ENCODE measurements at regions not wholly inside any gene's neighbourhood (a gene's known extent, or its start where the extent isn't known, plus 50 kb on each side); places are given as distances from the start of the nearest gene placed in this dataset.

GRCh38 chr21:16979574-16979973, 533.3 kb upstream of the CXADR start:
- H3K27ac ChIP-seq (ENCODE audit: insufficient read depth, low read depth, low read length, poor library complexity, severe bottlenecking) = no peak overlapping the region
- no peaks in the 10 kb centered on the region for H3K9me3 ChIP-seq (ENCODE audit: control insufficient read depth, low read length)
- H3K27me3 ChIP-seq (ENCODE audit: control insufficient read depth, insufficient read depth, low read length, poor library complexity, severe bottlenecking) = no peaks in the 10 kb centered on the region
- no peaks in the 10 kb centered on the region for H3K36me3 ChIP-seq (ENCODE audit: control insufficient read depth, insufficient read depth, low read length)
- peaks cover 4% of the 10 kb centered on the region for H3K4me1 ChIP-seq (ENCODE audit: control insufficient read depth, insufficient read depth, low read length)
- WGBS, 2 experiments = 93 to 95% methylated on average over 2 to 3 of the region's 3 CpGs
- H3K4me3 ChIP-seq (ENCODE audit: insufficient read depth, low read depth, low read length) = no peak overlapping the region

DNA sequence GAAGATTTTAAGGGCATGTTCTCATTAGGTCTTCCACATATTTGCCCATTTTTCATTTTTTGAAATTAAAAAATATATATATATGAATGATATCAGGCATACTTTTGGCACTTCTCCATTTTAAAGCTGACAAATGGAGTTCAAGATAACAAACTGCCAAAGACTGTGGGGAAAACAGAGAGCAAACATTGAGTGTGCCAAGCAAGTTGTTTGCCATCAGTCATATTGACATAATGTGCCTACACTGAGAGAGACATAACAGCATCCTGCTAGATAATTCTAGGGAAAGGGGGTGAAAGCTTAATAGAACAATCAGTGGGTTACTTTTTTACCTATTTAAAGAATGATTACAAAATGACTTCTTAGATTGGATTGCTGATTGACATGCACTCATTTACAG, 529.4 kb upstream of the CXADR start:
- H3K9me3 ChIP-seq (ENCODE audit: control insufficient read depth, low read length) = no peaks in the 10 kb centered on the region
- H3K27me3 ChIP-seq (ENCODE audit: control insufficient read depth, insufficient read depth, low read length, poor library complexity, severe bottlenecking) = no peaks in the 10 kb centered on the region
- H3K4me3 ChIP-seq (ENCODE audit: insufficient read depth, low read depth, low read length) = no peak overlapping the region
- H3K36me3 ChIP-seq (ENCODE audit: control insufficient read depth, insufficient read depth, low read length) = no peaks in the 10 kb centered on the region
- no peaks in the 10 kb centered on the region for H3K4me1 ChIP-seq (ENCODE audit: control insufficient read depth, insufficient read depth, low read length)
- H3K27ac ChIP-seq (ENCODE audit: insufficient read depth, low read depth, low read length, poor library complexity, severe bottlenecking) = no peak overlapping the region

GRCh38 chr21:16992448-16992847, 520.4 kb upstream of the CXADR start:
- Histone ChIP-seq H3K27me3 (ENCODE audit: control insufficient read depth, insufficient read depth, low read length, poor library complexity, severe bottlenecking) (no peaks in the 10 kb centered on the region), H3K4me1 (ENCODE audit: control insufficient read depth, insufficient read depth, low read length) (no peaks in the 10 kb centered on the region), H3K9me3 (ENCODE audit: control insufficient read depth, low read length) (no peaks in the 10 kb centered on the region), H3K36me3 (ENCODE audit: control insufficient read depth, insufficient read depth, low read length) (no peaks in the 10 kb centered on the region), H3K27ac (ENCODE audit: insufficient read depth, low read depth, low read length, poor library complexity, severe bottlenecking) (no peak overlapping the region), H3K4me3 (ENCODE audit: insufficient read depth, low read depth, low read length) (no peak overlapping the region)
- WGBS, 2 experiments = 76 to 89% methylated on average over 3 of the region's 3 CpGs

- Histone ChIP-seq H3K36me3 (ENCODE audit: control insufficient read depth, insufficient read depth, low read length) (no peaks in the 10 kb centered on the region), H3K9me3 (ENCODE audit: control insufficient read depth, low read length) (no peaks in the 10 kb centered on the region), H3K4me3 (ENCODE audit: insufficient read depth, low read depth, low read length) (no peak overlapping the region), H3K4me1 (ENCODE audit: control insufficient read depth, insufficient read depth, low read length) (no peaks in the 10 kb centered on the region), H3K27me3 (ENCODE audit: control insufficient read depth, insufficient read depth, low read length, poor library complexity, severe bottlenecking) (no peaks in the 10 kb centered on the region), H3K27ac (ENCODE audit: insufficient read depth, low read depth, low read length, poor library complexity, severe bottlenecking) (no peak overlapping the region)
- 97 to 100% methylated on average over 3 of the region's 3 CpGs for WGBS, 2 experiments
Observed at GRCh38 chr21:16993416-16994038, 519.3 kb upstream of the CXADR start.

- peaks cover 3% of the 10 kb centered on the region for H3K36me3 ChIP-seq (ENCODE audit: control insufficient read depth, insufficient read depth, low read length)
- peak overlapping the region; percentile 81 for H3K27ac ChIP-seq (ENCODE audit: insufficient read depth, low read depth, low read length, poor library complexity, severe bottlenecking)
- H3K4me1 ChIP-seq (ENCODE audit: control insufficient read depth, insufficient read depth, low read length) = peaks cover 16% of the 10 kb centered on the region
- no peaks in the 10 kb centered on the region for H3K9me3 ChIP-seq (ENCODE audit: control insufficient read depth, low read length)
- H3K27me3 ChIP-seq (ENCODE audit: control insufficient read depth, insufficient read depth, low read length, poor library complexity, severe bottlenecking) = no peaks in the 10 kb centered on the region
- 71 to 78% methylated on average over 3 to 4 of the region's 4 CpGs for WGBS, 2 experiments
- H3K4me3 ChIP-seq (ENCODE audit: insufficient read depth, low read depth, low read length) = no peak overlapping the region
Observed at GRCh38 chr21:17002594-17003257, 510.1 kb upstream of the CXADR start.

GRCh38 chr21:17003258-17003615, 509.6 kb upstream of the CXADR start:
- Histone ChIP-seq H3K9me3 (ENCODE audit: control insufficient read depth, low read length) (no peaks in the 10 kb centered on the region), H3K36me3 (ENCODE audit: control insufficient read depth, insufficient read depth, low read length) (peaks cover 3% of the 10 kb centered on the region), H3K4me1 (ENCODE audit: control insufficient read depth, insufficient read depth, low read length) (peaks cover 16% of the 10 kb centered on the region), H3K27ac (ENCODE audit: insufficient read depth, low read depth, low read length, poor library complexity, severe bottlenecking) (peak overlapping the region; percentile 81), H3K27me3 (ENCODE audit: control insufficient read depth, insufficient read depth, low read length, poor library complexity, severe bottlenecking) (no peaks in the 10 kb centered on the region), H3K4me3 (ENCODE audit: insufficient read depth, low read depth, low read length) (no peak overlapping the region)
- WGBS, 2 experiments = 57% methylated on average over 1 of the region's 1 CpG; no CpG with 5 or more reads in 1 of the 2 experiments

DNA sequence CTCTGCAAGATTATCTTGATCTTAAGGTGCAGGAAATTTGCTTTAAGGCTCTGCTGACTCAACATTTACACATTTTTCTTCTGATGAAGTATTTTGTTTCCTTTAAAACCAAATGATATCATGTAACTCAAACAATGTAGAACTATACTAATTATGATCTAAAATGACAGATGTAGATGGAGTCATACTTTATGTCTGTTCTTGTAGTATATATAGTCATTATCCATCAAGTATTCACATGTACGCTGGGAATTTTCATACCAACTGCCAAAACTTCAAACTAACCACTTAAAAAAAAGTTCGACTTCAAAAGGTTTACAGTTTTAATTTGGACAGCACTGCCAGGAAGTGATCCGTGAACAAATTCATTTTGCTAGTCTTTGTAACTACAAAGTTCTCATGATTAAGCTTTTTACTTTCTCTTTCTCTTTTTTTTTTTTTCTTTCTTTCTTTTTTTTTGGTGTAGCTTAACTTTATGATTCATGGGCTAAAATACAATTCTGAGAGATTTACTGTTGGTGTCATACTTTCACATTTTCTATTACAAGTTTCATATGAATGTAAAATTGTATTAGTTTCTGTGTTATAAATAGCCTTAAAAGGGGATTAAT, 509.0 kb upstream of the CXADR start:
- Histone ChIP-seq H3K27me3 (ENCODE audit: control insufficient read depth, insufficient read depth, low read length, poor library complexity, severe bottlenecking) (no peaks in the 10 kb centered on the region), H3K36me3 (ENCODE audit: control insufficient read depth, insufficient read depth, low read length) (peaks cover 3% of the 10 kb centered on the region), H3K27ac (ENCODE audit: insufficient read depth, low read depth, low read length, poor library complexity, severe bottlenecking) (no peak overlapping the region), H3K4me1 (ENCODE audit: control insufficient read depth, insufficient read depth, low read length) (peaks cover 16% of the 10 kb centered on the region), H3K4me3 (ENCODE audit: insufficient read depth, low read depth, low read length) (no peak overlapping the region), H3K9me3 (ENCODE audit: control insufficient read depth, low read length) (no peaks in the 10 kb centered on the region)
- WGBS, 2 experiments = 87 to 92% methylated on average over 3 of the region's 3 CpGs

GRCh38 chr21:17032141-17032655, 480.6 kb upstream of the CXADR start:
- Histone ChIP-seq H3K4me1 (ENCODE audit: control insufficient read depth, insufficient read depth, low read length) (no peaks in the 10 kb centered on the region), H3K27me3 (ENCODE audit: control insufficient read depth, insufficient read depth, low read length, poor library complexity, severe bottlenecking) (no peaks in the 10 kb centered on the region), H3K27ac (ENCODE audit: insufficient read depth, low read depth, low read length, poor library complexity, severe bottlenecking) (no peak overlapping the region), H3K36me3 (ENCODE audit: control insufficient read depth, insufficient read depth, low read length) (no peaks in the 10 kb centered on the region), H3K4me3 (ENCODE audit: insufficient read depth, low read depth, low read length) (no peak overlapping the region), H3K9me3 (ENCODE audit: control insufficient read depth, low read length) (no peaks in the 10 kb centered on the region)
- WGBS, 2 experiments = 79 to 96% methylated on average over 2 of the region's 2 CpGs

DNA sequence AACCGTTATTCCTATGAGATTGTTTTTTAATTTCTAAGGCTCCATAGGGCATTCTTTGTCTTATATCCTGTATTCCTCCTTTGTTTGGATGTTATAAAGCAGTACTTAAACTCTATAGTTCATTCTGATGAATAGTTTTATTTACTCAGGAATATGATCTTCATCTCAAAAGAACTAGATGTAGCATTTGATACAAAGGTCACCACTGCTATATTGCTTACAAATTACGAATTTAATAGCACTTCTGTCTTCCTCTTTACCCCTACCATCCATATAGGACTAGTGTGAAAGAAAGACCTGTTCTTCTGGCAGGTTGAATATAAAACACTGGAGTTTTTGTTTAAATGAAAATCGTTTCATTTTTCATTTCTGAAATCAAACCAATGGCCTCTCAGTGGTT, 468.1 kb upstream of the CXADR start:
- Histone ChIP-seq H3K9me3 (ENCODE audit: control insufficient read depth, low read length) (no peaks in the 10 kb centered on the region), H3K4me3 (ENCODE audit: insufficient read depth, low read depth, low read length) (no peak overlapping the region), H3K27me3 (ENCODE audit: control insufficient read depth, insufficient read depth, low read length, poor library complexity, severe bottlenecking) (no peaks in the 10 kb centered on the region), H3K27ac (ENCODE audit: insufficient read depth, low read depth, low read length, poor library complexity, severe bottlenecking) (no peak overlapping the region), H3K36me3 (ENCODE audit: control insufficient read depth, insufficient read depth, low read length) (no peaks in the 10 kb centered on the region), H3K4me1 (ENCODE audit: control insufficient read depth, insufficient read depth, low read length) (no peaks in the 10 kb centered on the region)
- 88 to 94% methylated on average over 1 to 3 of the region's 3 CpGs for WGBS, 2 experiments

GRCh38 chr21:17045214-17045853, 467.5 kb upstream of the CXADR start:
- WGBS, 2 experiments = 45 to 55% methylated on average over 1 of the region's 1 CpG

More at GRCh38 chr21:17045214-17045853, 467.5 kb upstream of the CXADR start:
- H3K36me3 ChIP-seq (ENCODE audit: control insufficient read depth, insufficient read depth, low read length) = no peaks in the 10 kb centered on the region
- no peaks in the 10 kb centered on the region for H3K9me3 ChIP-seq (ENCODE audit: control insufficient read depth, low read length)
- H3K4me3 ChIP-seq (ENCODE audit: insufficient read depth, low read depth, low read length) = no peak overlapping the region
- H3K27me3 ChIP-seq (ENCODE audit: control insufficient read depth, insufficient read depth, low read length, poor library complexity, severe bottlenecking) = no peaks in the 10 kb centered on the region
- H3K4me1 ChIP-seq (ENCODE audit: control insufficient read depth, insufficient read depth, low read length) = no peaks in the 10 kb centered on the region
- no peak overlapping the region for H3K27ac ChIP-seq (ENCODE audit: insufficient read depth, low read depth, low read length, poor library complexity, severe bottlenecking)

Measured in ectodermal cell (in vitro differentiated cells).